GM18867 (cell line): ENCODE measurements at regions not wholly inside any gene's neighbourhood (a gene's known extent, or its start where the extent isn't known, plus 50 kb on each side); places are given as distances from the start of the nearest gene placed in this dataset.
"Not testable (repeated sequence)": the region's sequence is repeated elsewhere in the genome, so short reads cannot be mapped to it uniquely, and the experiment has no call there.

Experiments
- ATAC-seq: cut with Tn5 transposase; IDR thresholded peaks from one replicate; pipeline ENCODE4 v1.9.1; 2021; ENCODE audit warnings: mild to moderate bottlenecking, moderate library complexity; ENCODE audit not compliant: unreplicated experiment

GRCh38 chr14:55891692-55892091 lies 226.5 kb upstream of the PELI2 start:
- ATAC-seq: no peak

GRCh38 chr14:55892906-55893305 lies 225.3 kb upstream of the PELI2 start:
- ATAC-seq: no peak

GRCh38 chr14:55893705-55894104 lies 224.5 kb upstream of the PELI2 start:
- no peak for ATAC-seq

GRCh38 chr14:55897031-55897430 lies 221.2 kb upstream of the PELI2 start:
- ATAC-seq: no peak

- ATAC-seq: no peak
Measured at GRCh38 chr14:55898938-55899337, 219.3 kb upstream of the PELI2 start.

GRCh38 chr14:55899531-55899930 lies 218.7 kb upstream of the PELI2 start:
- no peak for ATAC-seq

- no peak for ATAC-seq
Measured at GRCh38 chr14:55900749-55901148, 217.5 kb upstream of the PELI2 start.

GRCh38 chr14:55901291-55901690 lies 216.9 kb upstream of the PELI2 start:
- no peak for ATAC-seq

- ATAC-seq: no peak
Measured at GRCh38 chr14:55902241-55902640, 216.0 kb upstream of the PELI2 start.

GRCh38 chr14:55904086-55904485 lies 214.1 kb upstream of the PELI2 start:
- ATAC-seq: no peak

- ATAC-seq: no peak
Measured at GRCh38 chr14:55908106-55908505, 210.1 kb upstream of the PELI2 start.

- no peak for ATAC-seq
Measured at GRCh38 chr14:55909879-55910278, 208.3 kb upstream of the PELI2 start.

GRCh38 chr14:55910601-55911243 lies 207.5 kb upstream of the PELI2 start:
- ATAC-seq: no peak

- no peak for ATAC-seq
Measured at GRCh38 chr14:55911776-55912175, 206.4 kb upstream of the PELI2 start.

GRCh38 chr14:55912344-55912743 lies 205.9 kb upstream of the PELI2 start:
- no peak for ATAC-seq

GRCh38 chr14:55913324-55914025 lies 204.7 kb upstream of the PELI2 start:
- no peak for ATAC-seq

GRCh38 chr14:55914771-55915170 lies 203.4 kb upstream of the PELI2 start:
- ATAC-seq: no peak

GRCh38 chr14:55915456-55915855 lies 202.8 kb upstream of the PELI2 start:
- no peak for ATAC-seq

GRCh38 chr14:55919800-55920199 lies 198.4 kb upstream of the PELI2 start:
- ATAC-seq: not testable (repeated sequence)

GRCh38 chr14:55921511-55921910 lies 196.7 kb upstream of the PELI2 start:
- ATAC-seq: no peak

GRCh38 chr14:55926007-55926406 lies 192.2 kb upstream of the PELI2 start:
- ATAC-seq: no peak

GRCh38 chr14:55927028-55927427 lies 191.2 kb upstream of the PELI2 start:
- ATAC-seq: no peak

GRCh38 chr14:55928276-55928675 lies 189.9 kb upstream of the PELI2 start:
- no peak for ATAC-seq
